A549 (cell line): ENCODE measurements at regions not wholly inside any gene's neighbourhood (a gene's known extent, or its start where the extent isn't known, plus 50 kb on each side); places are given as distances from the start of the nearest gene placed in this dataset.

ENCODE experiments used
- ATAC-seq, 2 experiments: fragments of 200-7000 bp in 1 of 2; fragments of >200 bp in 1 of 2; cut with Nextera tagmentation in 1 of 2; cut with Tn5 transposase in 1 of 2; 3 replicates each; pipeline versions ENCODE4 v1.8.0 to v1.9.1; 2018 to 2020; ENCODE audit warnings: mild to moderate bottlenecking in 1 of 2, moderate library complexity in 1 of 2
- CTCF ChIA-PET: fragments of 300-600 bp; sonication (Branson Sonifier 250); formaldehyde crosslinking; extraction: SDS; loops from one replicate; lab custom pipeline; 2021; ENCODE audit warnings: antibody characterized with exemption, inconsistent platforms; lab: Yijun Ruan, JAX
- POLR2A ChIA-PET: fragments of 350-600 bp; formaldehyde crosslinking; extraction: SDS; loops from one replicate; lab custom pipeline; 2021; ENCODE audit warnings: antibody characterized with exemption, inconsistent platforms; lab: Yijun Ruan, JAX
- DNase-seq, 2 experiments: peaks; one replicate each; pipeline versions ENCODE4 v3.0.0 to v3.0.0-alpha.2; 2011 to 2016; ENCODE audit warnings: low read depth in 1 of 2, low spot score in 1 of 2
- FAIRE-seq: peaks from 2 replicates; lab custom pipeline; 2011; peaks lifted over from hg19 to GRCh38; lab: Jason Lieb, UNC
- H3K27ac ChIP-seq, 2 experiments: fragments of >200 bp; sonication (Bioruptor Twin); formaldehyde crosslinking; 3 replicates each; pipeline ENCODE4 v1.5.1; 2016 to 2017
- H3K4me1 ChIP-seq: fragments of >200 bp; sonication (Bioruptor Twin); formaldehyde crosslinking; 3 replicates; pipeline ENCODE4 v1.6.1; 2016
- H3K4me2 ChIP-seq: fragments of >200 bp; sonication (Bioruptor Twin); formaldehyde crosslinking; 3 replicates; pipeline ENCODE4 v1.6.1; 2016
- H3K4me3 ChIP-seq: fragments of >200 bp; sonication (Bioruptor Twin); formaldehyde crosslinking; 3 replicates; pipeline ENCODE4 v1.5.1; 2016
- H3K9me3 ChIP-seq: fragments of >200 bp; sonication (Bioruptor Twin); formaldehyde crosslinking; 3 replicates; pipeline ENCODE4 v1.6.1; 2016
- CBX2 ChIP-seq: fragments of 200-600 bp; sonication (generic); IDR thresholded peaks from 2 replicates; pipeline ENCODE4 v1.6.1; 2016; ENCODE audit warnings: low read depth, mild to moderate bottlenecking, borderline replicate concordance
- CBX8 ChIP-seq: fragments of 200-600 bp; sonication (generic); IDR thresholded peaks from 2 replicates; pipeline ENCODE4 v1.6.1; 2016
- CHD4 ChIP-seq: fragments of 200-600 bp; sonication (generic); IDR thresholded peaks from 2 replicates; pipeline ENCODE4 v1.6.1; 2016; ENCODE audit warnings: antibody characterized with exemption, mild to moderate bottlenecking, borderline replicate concordance
- EHMT2 ChIP-seq: fragments of 200-600 bp; sonication (generic); IDR thresholded peaks from 2 replicates; pipeline ENCODE4 v1.6.1; 2016; ENCODE audit warnings: antibody characterized with exemption, low read depth, mild to moderate bottlenecking, moderate library complexity
- ELK1 ChIP-seq: fragments of 150-350 bp; IDR thresholded peaks from 2 replicates; pipeline ENCODE4 v1.6.1; 2014; ENCODE audit warnings: low read depth, mild to moderate bottlenecking, low read length
- ESRRA ChIP-seq: fragments of 150-350 bp; IDR thresholded peaks from 2 replicates; pipeline ENCODE4 v1.6.1; 2014; ENCODE audit warnings: mild to moderate bottlenecking, low read length, borderline replicate concordance
- FOSL2 ChIP-seq, 2 experiments: fragments of 450-650 bp in 1 of 2; fragments of >200 bp in 1 of 2; sonication (Bioruptor Twin) in 1 of 2; formaldehyde crosslinking; IDR thresholded peaks; 2 replicates each; pipeline versions ENCODE4 v1.5.0 to v1.6.1; 2016 to 2020; ENCODE audit warnings: mild to moderate bottlenecking in 1 of 2, moderate library complexity in 1 of 2
- GATA3 ChIP-seq: IDR thresholded peaks from 2 replicates; pipeline ENCODE4 v1.6.1; 2012; ENCODE audit warnings: borderline replicate concordance
- HDAC2 ChIP-seq: fragments of 200-600 bp; sonication (generic); IDR thresholded peaks from 2 replicates; pipeline ENCODE4 v1.6.1; 2016
- HMGXB4 ChIP-seq: fragments of 250-450 bp; sonication (Bioruptor Pico); IDR thresholded peaks from 2 replicates; pipeline ENCODE4 v1.5.0; 2021; ENCODE audit warnings: mild to moderate bottlenecking, moderate library complexity, borderline replicate concordance
- HOXA7 ChIP-seq: fragments of 250-450 bp; sonication (Bioruptor Pico); IDR thresholded peaks from 2 replicates; pipeline ENCODE4 v1.5.0; 2020; ENCODE audit warnings: mild to moderate bottlenecking, moderate library complexity
- JUNB ChIP-seq: fragments of >200 bp; sonication (Bioruptor Twin); formaldehyde crosslinking; IDR thresholded peaks from 2 replicates; pipeline ENCODE4 v1.6.1; 2016
- KDM5A ChIP-seq: fragments of 200-600 bp; sonication (generic); IDR thresholded peaks from 2 replicates; pipeline ENCODE4 v1.6.1; 2016; ENCODE audit warnings: antibody characterized with exemption, mild to moderate bottlenecking
- NFE2L2 ChIP-seq: fragments of 150-350 bp; conservative IDR thresholded peaks from 2 replicates; pipeline ENCODE4 v1.6.1; 2014; ENCODE audit warnings: low read length
- NPAS2 ChIP-seq: fragments of 250-450 bp; sonication (Bioruptor Pico); IDR thresholded peaks from 2 replicates; pipeline ENCODE4 v1.8.0; 2022; ENCODE audit warnings: mild to moderate bottlenecking, moderate library complexity, borderline replicate concordance
- PBX3 ChIP-seq: IDR thresholded peaks from 2 replicates; pipeline ENCODE4 v1.6.1; 2012
- POLR2AphosphoS2 ChIP-seq: conservative IDR thresholded peaks from 2 replicates; pipeline ENCODE4 v1.6.1; 2012; ENCODE audit warnings: low read length, improper control_type of control experiment, inconsistent platforms
- RARB ChIP-seq: fragments of 250-450 bp; sonication (Bioruptor Pico); IDR thresholded peaks from 2 replicates; pipeline ENCODE4 v1.8.0; 2021; ENCODE audit warnings: mild to moderate bottlenecking, moderate library complexity
- RCOR1 ChIP-seq: fragments of 150-350 bp; IDR thresholded peaks from 2 replicates; pipeline ENCODE4 v1.6.1; 2014; ENCODE audit warnings: antibody characterized with exemption, low read length, low read depth
- RNF2 ChIP-seq: fragments of 200-600 bp; sonication (generic); IDR thresholded peaks from 2 replicates; pipeline ENCODE4 v1.6.1; 2016; ENCODE audit warnings: low read depth, mild to moderate bottlenecking, antibody characterized with exemption, moderate library complexity, borderline replicate concordance
- SMC3 ChIP-seq: fragments of >200 bp; sonication (Bioruptor Twin); formaldehyde crosslinking; IDR thresholded peaks from 3 replicates; pipeline ENCODE4 v1.6.1; 2018; ENCODE audit warnings: inconsistent platforms
- TFCP2L1 ChIP-seq: fragments of 250-450 bp; sonication (Bioruptor Pico); IDR thresholded peaks from 2 replicates; pipeline ENCODE4 v1.5.0; 2021; ENCODE audit warnings: mild to moderate bottlenecking
- ZFP36 ChIP-seq: fragments of 450-650 bp; IDR thresholded peaks from 2 replicates; pipeline ENCODE4 v1.6.1; 2014; ENCODE audit warnings: borderline replicate concordance; ENCODE audit not compliant: partially characterized antibody
- WGBS: methylation state at CpG from one replicate; pipeline ENCODE4 v1.1.6; 2017; ENCODE audit errors: missing lambda C conversion rate; 5-methylcytosine and 5-hydroxymethylcytosine counted together

DNA sequence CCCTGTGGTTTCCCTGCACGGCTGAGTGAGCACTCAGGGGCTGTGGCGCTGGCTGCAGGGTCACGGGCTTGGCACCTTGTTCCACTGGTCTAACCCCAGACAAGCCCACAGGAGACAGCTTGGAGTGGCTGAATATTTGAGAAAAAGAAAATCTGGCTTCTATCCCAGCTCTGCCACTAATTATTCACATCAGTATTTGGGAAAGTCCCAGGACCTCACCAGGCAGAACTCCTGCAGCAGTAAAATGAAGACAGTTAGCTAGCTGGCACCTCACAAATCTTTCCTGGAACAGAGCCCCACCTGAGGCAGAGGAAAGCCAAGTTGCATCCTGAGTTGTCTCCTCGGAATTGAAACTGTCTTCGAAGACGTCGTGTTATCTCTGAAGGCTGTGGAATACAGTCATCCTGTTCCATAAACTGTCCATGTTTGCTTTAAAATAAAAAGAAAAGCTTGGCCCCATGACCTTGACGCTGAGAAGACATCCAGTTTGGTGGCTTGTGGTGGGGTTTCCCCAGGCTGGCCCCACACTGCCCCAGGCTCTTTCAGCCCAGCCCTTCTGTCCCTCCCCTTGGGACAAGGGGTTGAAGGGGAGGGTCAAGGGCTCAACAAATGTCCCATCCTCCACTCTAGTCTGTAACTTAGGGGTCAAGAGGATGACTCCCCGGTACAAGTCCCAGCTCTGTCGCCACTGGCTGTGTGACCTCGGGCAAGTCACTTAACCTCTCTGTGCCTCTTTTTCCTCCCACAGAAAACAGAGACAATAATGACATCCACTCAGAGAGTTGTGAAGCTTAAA, 93.8 kb upstream of the TMPRSS2 start:
- no peak for ATAC-seq

GRCh38 chr21:41600961-41601572, 93.1 kb upstream of the TMPRSS2 start:
- DNase-seq = no peak
- no peak for ATAC-seq
- Histone ChIP-seq H3K27ac (no peak overlapping the region), H3K4me1 (no peaks in the 10 kb centered on the region), H3K9me3 (no peaks in the 10 kb centered on the region), H3K4me2 (no peak overlapping the region), H3K4me3 (no peak overlapping the region)
- ChIA-PET CTCF (interaction anchor here (1.3 to 3.2 kb wide), 3 partner anchors 11 to 517 kb away, joined by 3 to 26 read pairs (median 7); no protein-coding TSS in a partner anchor), POLR2A (no interaction called here)
- no peak for FAIRE-seq
- no peak for TF ChIP-seq RCOR1
- 81% methylated on average over 6 of the region's 10 CpGs for WGBS

More for the DNA sequence above, 93.8 kb upstream of the TMPRSS2 start:
- H3K4me1 ChIP-seq = no peaks in the 10 kb centered on the region
- no peak for DNase-seq
- H3K4me2 ChIP-seq = no peak overlapping the region
- TF ChIP-seq ZFP36 (peak; percentile 56), HMGXB4 (CRISPR knock-in tag) (no peak), CBX8 (no peak), CHD4 (no peak), JUNB (no peak), CBX2 (no peak), SMC3 (no peak)
- POLR2A ChIA-PET = no interaction called here
- no peak for FAIRE-seq
- no peak overlapping the region for H3K4me3 ChIP-seq
- WGBS = 48% methylated on average over 9 of the region's 11 CpGs
- H3K9me3 ChIP-seq = no peaks in the 10 kb centered on the region
- no peak overlapping the region for H3K27ac ChIP-seq
- CTCF ChIA-PET = interaction anchor here (1.3 to 3.2 kb wide), 6 partner anchors 11 to 516 kb away, joined by 3 to 26 read pairs (median 4); partner anchors contain the start of gene RIPK4

GRCh38 chr21:41600556-41600955, 92.6 kb upstream of the TMPRSS2 start:
- 85% methylated on average over 6 of the region's 9 CpGs for WGBS
- H3K4me1 ChIP-seq = no peaks in the 10 kb centered on the region
- ChIA-PET CTCF (interaction anchor here (3.2 kb wide), 1 partner anchor 12 kb away, joined by 26 read pairs; no protein-coding TSS in a partner anchor), POLR2A (no interaction called here)
- H3K4me3 ChIP-seq = no peak overlapping the region
- TF ChIP-seq HDAC2 = no peak
- no peak for TF ChIP-seq RARB
- no peak for TF ChIP-seq POLR2AphosphoS2
- TF ChIP-seq CBX2 = no peak
- TF ChIP-seq KDM5A = no peak
- no peak for TF ChIP-seq NFE2L2
- TF ChIP-seq FOSL2 (IDR thresholded peaks at IDR 0.05) = no peak
- no peak for TF ChIP-seq FOSL2 (CRISPR knock-in tag; IDR thresholded peaks at IDR 0.05)
- no peak for TF ChIP-seq NPAS2 (CRISPR knock-in tag)
- no peak for TF ChIP-seq PBX3
- no peak for TF ChIP-seq GATA3
- no peak for TF ChIP-seq RNF2
- TF ChIP-seq JUNB = no peak
- TF ChIP-seq ESRRA = no peak
- TF ChIP-seq TFCP2L1 = no peak
- no peak for TF ChIP-seq EHMT2
- no peak for TF ChIP-seq HOXA7
- no peak for TF ChIP-seq ELK1
- H3K27ac ChIP-seq = no peak overlapping the region
- H3K9me3 ChIP-seq = no peaks in the 10 kb centered on the region
- DNase-seq (no peak), FAIRE-seq (no peak), ATAC-seq (no peak)
- no peak overlapping the region for H3K4me2 ChIP-seq
